DMS153 treated with DMSO at 0.1 percent for 48 hours (cell line): ENCODE measurements at regions not wholly inside any gene's neighbourhood (a gene's known extent, or its start where the extent isn't known, plus 50 kb on each side); places are given as distances from the start of the nearest gene placed in this dataset.
"Not testable (repeated sequence)": the region's sequence is repeated elsewhere in the genome, so short reads cannot be mapped to it uniquely, and the experiment has no call there.

Experiments
- DNase-seq: peaks from one replicate; lab custom pipeline; 2025; ENCODE audit not compliant: unreplicated experiment; lab: John Stamatoyannopoulos, UW

DNA sequence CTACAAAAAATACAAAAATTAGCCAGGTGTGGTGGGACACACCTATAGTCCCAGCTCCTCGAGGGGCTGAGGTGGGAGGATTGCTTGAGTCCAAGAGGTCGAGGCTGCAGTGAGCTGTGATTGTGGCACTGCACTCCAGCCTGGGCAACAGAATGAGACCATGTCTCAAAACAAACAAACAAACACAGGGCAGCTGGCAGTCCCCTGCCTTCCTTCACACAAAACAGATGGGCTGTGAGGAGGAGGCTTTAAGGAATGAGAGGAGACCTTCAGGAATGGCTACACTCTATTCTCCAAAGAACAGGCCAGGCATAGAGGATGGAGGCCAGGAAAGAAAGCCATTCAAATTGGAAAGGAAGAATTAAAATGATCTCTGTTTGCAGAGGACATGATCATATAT lies 65.6 kb upstream of the MAML3 start:
- no peak for DNase-seq

DNA sequence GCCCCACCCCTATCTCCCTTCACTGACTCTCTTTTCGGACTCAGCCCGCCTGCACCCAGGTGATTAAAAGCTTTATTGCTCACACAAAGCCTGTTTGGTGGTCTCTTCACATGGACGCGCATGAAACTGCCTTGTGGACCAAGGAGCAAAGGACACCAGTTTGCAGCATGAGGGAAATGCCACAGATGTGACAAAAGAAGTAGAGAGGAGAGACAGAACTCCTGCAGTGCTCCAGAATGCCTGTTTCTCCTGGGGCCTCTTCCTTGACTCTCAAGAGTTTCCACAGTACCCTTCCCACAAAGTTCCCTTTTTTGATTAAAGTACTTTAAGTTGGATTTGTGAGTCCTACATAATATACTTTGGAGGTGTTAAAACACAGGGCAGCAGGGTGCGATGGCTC lies 65.1 kb upstream of the MAML3 start:
- not testable (repeated sequence) for DNase-seq

DNA sequence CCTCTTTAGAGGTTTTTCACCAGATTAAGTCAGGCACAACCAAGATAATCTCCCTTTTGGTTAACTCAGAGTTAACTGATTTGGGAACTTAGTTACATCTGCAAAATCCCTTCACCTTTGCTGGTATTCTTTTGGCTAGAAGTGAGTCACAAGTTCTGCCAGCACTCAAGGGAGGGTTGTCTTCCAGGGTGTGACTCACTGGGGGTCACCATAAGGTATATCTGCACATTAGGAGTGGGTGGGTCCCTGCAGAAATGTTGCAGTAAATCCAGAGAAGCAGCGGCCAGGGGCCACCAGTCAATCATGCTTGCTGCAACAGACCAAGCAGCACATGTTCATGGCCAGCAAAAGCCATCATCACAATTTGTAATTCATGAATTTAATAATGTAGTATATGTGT lies 59.8 kb upstream of the MAML3 start:
- no peak for DNase-seq

DNA sequence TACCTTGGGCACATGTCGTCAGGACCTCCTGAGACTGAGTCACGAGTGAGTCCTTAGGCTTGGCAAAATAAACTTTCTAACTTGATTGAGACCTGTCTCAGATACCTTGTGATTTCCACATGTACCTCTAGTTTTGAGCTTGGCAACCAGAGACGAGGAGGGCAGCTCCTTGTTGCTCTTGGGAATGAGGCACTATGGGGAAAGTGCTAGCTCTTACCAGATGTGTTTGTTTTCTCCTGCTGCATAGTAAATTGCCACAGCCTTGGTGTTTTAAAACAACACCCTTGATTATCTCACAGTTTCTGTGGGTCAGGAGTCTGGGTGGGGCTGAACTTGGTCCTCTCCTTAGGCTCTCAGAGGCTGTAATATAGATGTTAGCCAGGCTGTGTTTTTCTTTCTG lies 59.1 kb upstream of the MAML3 start:
- no peak for DNase-seq

DNA sequence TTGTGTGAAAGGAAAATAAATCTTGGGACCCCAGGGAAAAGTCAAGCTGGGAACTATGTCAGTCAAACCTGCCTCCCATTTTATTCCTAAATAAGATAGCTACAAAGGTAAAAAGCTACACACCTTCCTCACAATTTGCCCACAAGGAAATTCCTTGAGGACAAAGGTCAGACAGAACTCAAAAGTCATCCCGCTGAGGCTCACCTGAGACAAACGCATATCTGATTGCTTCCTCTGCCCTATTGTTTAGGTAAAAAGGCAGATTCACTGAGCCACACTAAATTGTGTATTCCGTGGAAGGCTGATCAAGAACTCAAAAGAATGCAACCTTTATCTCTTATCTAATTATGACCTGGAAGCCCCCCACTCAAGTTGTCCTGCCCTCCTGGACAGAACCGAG lies 58.7 kb upstream of the MAML3 start:
- DNase-seq = no peak

DNA sequence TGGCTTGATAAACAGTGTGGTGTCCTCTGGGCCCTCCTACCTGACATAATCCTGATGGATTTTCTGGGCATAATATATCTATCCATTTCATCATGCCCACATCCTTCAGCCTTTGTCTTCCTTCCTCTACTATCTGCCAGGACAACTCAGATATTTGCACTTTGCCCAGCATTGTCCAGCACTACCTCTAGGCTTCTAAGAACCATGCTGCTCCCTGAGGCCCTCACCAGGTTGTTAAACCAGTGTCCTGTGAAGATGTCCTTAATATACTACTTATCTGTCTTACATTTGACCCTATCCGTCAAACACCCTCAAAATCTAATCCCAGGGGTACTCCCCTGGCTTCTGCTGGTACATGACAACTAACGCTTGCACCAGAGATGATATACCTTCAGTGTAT lies 58.2 kb upstream of the MAML3 start:
- DNase-seq = no peak

DNA sequence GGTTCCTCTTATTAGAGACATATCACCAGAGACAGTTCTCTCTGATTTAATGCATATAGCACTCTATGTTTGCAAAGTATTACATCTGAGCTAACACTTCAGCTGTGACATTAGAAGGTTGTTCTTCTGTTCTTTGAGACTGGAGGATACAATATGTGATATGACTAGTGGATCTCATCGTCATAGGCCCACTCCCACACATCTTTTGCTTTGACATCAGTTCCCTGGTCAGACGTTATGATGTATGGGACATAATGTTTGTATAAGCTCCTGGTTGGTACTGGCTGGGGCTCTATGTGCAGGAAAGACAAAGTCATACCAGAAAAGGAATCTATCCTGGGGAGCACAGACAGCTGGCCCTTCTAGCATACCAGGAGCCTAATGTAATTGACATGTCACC lies 57.7 kb upstream of the MAML3 start:
- no peak for DNase-seq

DNA sequence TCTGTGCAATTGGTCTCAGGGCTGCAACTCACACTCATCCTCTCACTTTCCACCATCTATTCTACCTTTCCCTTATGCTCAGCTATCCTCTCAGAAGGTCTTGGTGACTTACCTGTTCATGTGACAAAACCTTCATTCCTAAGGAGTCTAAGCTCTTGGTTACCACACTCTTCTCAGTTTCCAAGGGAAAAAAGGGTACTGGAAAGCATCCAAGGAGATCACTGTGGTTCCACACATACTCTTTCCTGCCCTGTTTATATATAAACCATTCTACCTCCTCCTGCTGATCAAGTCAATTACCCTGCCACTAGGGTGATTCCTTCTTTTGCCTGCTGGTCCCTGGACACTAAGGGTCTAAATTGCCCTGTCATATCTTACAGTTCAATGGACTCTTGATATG lies 57.2 kb upstream of the MAML3 start:
- no peak for DNase-seq

DNA sequence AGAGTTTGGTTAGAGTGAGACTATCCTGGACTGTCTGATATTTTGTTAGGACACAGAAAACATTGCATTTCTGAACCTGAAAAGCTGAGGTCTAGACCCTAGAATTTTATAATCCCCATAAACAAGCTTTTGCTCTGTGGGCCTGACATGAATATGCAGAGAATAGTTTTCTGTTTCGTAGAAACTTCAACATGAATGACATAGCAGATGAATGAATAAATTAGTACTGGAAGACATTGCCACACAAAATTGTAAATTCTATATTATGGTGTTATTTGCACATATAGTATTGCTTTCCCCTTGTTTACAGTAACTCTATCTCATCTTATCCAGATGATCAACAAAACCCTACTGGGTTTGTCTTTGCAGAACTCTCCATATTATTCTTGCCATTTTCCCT lies 54.9 kb upstream of the MAML3 start:
- no peak for DNase-seq
